M059J (cell line): ENCODE measurements at regions not wholly inside any gene's neighbourhood (a gene's known extent, or its start where the extent isn't known, plus 50 kb on each side); places are given as distances from the start of the nearest gene placed in this dataset.

Experiments used
- DNase-seq: peaks from one replicate; pipeline ENCODE4 v3.0.0-alpha.2; 2012; ENCODE audit warnings: low read depth

DNA sequence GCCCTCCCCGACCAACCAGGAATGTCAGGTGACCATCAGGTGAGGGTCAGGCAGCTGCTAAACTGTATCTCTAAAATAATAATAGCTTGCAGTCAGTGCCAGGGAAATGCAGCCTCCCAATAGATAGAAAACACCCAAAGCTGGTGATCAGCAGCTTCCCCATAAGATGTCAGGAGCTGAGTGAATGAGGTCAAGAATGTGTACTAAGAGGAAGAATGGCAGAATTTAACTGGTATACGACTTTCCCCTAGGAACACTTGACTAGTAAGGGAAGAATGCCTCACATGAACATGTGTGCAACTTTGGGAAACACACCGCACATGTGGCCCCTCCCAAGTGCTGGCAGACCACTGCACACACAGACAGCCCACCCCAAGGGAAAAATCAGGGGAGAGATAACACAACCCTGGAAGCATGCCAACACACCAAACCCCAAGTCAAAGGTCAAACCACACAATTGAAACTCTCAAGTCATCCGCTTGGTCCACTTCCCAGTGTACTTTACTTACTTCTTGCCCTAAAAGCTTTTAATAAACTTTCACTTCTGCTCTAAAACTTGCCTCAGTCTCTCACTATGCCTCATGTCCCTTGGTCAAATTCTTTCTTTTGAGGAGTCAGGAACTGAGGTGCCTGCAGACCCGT, 806.5 kb downstream of the OTOL1 start:
- DNase-seq = peak; percentile 43

GRCh38 chr3:162317046-162317445, 820.4 kb downstream of the OTOL1 start:
- no peak for DNase-seq

- no peak for DNase-seq
Measured at GRCh38 chr3:162328649-162329048, 832.0 kb downstream of the OTOL1 start.

- no peak for DNase-seq
Measured at GRCh38 chr3:162329514-162329913, 832.9 kb downstream of the OTOL1 start.

DNA sequence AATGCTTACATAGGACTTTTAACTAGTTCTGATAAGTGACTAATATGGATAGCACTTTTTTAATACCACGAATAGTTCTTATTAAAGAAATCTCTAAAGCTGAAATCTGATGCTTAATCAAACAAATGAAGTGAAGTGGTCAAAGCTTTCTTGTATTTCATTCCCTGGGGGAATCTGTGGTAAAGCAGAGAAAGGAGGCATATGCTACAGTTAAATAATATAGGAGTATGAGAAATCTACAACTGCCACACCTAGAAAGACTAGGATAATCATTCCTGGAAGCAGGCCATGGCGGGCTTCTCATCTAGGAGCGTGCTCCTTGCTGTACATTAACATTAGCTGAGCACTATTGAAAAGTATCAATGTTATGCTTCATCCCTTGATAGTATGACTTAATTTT, 835.7 kb downstream of the OTOL1 start:
- DNase-seq = no peak

DNA sequence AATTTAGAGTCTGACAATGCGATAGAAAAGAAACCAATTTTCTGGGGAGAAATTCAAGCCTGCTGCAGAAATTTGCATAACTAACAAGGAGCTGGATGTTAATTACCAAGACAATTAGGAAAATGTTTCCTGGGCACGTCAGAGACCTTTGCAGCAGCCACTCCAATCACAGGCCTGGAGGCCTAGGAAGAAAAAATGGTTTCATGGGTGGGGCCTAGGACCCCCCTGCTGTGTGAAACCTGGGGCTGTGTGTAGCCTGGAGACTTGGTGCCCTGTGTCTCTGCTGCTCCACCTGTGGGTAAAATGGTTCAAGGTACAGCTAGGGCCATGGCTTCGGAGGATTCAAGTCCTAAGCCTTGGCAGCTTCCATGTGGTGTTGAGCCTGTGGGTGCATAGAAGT, 837.9 kb downstream of the OTOL1 start:
- no peak for DNase-seq

- DNase-seq = peak; percentile 3
Measured at GRCh38 chr3:162337630-162338029, 841.0 kb downstream of the OTOL1 start.

DNA sequence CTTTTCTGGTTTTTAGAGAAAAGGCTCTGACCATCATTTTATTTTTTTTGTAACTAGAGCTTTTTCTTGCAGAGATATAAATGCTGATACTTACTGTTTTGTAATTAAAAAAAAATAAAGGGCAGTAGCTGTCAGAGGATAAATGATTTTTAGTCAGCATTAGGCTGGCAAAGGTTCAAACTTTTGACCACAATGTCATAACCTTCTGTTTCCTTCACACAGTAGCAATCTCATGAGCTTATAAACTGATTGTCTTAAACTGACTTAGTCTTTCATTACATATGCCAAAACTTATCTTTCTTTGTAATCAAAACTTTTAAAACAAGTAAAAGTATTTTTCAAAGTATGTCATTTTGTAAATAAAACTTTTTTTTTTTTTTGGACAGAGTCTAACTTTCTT, 841.9 kb downstream of the OTOL1 start:
- peak; percentile 69 for DNase-seq

GRCh38 chr3:162348912-162349311, 852.3 kb downstream of the OTOL1 start:
- no peak for DNase-seq

DNA sequence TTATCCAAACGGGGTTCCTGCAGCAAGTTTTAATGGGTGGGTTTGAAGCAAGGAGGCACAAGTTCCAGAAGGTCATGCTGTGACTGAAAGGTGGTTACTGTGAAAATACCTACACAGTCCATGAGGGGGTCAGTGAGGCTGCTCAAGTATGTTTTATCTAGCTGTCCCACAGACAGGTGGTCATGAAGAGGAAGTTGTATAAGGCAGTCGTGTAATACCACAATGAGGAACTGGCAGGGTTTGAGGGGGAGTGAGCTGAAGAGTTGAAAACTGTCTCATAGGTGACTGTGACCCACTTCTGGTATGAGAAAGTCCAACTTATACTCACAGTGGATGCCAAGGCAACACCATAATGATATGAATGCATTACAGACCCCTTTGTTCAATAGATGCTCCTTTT, 856.8 kb downstream of the OTOL1 start:
- no peak for DNase-seq

DNA sequence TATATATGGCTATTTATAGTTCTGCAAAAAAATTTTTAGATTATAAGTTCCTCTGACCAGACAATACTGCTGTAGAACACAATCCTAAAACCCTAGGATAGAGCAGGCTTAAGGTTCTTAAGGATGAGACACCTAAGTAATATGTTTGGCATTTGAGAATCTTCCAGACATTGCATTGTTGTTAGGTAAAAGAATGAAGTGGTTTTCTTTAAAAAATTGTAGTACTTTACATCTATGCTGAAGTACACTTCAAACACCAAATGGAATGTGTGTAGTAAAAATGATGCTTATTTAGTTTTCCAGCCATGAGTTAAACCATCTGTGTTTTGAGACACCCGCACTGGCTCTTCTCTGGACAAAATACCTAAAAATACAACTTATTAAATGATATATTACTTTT, 857.7 kb downstream of the OTOL1 start:
- no peak for DNase-seq

DNA sequence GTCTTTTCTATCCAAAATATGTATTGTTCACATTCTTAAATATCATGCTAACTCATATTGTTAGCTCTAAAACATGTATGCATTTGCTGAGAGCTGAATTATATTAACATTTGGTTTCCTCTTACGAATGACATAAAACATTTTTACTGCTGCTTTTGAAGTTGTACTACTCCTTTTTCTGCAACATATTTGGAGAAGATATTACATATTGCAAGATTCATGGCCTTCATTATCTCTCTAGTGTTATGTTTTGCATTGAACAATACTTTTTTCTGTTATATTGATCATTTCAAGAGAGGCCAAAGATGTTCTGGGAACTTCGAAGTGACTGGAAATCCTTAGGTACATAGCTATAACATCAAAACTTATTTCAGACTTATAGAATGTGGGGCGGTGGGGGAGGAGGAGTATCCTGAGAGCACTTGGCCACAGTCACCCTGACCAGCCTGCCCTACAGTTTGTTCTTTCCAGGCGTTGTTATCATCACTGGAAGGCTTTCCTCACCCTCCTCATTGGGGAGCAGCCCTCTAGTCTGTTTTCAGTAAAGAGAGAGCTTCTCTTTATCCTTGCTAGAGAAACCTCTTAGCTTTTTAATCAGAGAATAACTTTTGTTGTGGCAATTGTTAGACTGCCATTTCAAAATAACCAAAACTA, 868.6 kb downstream of the OTOL1 start:
- DNase-seq = no peak

- DNase-seq = peak; percentile 7
Measured at GRCh38 chr3:162366166-162366766, 869.7 kb downstream of the OTOL1 start.

DNA sequence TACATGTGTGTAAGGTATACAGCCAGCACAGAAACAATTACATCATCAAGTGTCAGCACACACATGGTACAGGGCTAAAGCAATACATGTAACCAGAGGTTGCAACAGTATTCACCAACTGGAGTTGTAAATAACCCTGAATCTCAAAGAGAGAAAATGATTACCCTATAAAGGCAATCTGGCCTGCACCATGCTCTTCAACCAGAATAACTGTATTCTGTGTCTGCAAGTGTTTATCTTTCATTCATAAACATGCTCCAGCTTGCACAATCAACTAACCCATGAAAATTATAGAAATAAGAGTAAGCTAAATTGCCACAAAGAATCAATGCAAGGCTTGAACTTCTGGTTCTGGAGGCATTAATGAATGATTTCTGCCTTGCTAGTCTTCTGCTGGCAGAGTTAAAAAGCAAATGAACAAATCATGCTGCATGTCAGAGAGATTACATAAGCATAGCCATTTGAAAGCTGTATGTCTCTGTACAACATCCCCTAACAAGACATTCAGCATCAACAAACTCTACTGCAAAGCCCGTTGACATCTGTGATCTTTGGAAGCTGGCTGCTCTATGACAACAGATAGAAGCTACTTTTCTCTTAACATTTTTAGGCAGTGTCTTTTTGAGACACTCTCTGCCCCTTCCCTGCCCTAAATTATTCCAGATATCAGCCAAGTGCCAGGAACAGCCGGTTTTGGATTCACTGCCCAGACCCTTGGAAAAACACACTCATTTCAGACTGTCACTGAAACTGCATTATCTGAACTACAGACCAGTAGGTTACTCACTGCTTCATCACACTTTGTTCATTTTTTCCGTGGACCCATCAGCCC, 871.0 kb downstream of the OTOL1 start:
- peak; percentile 9 for DNase-seq

DNA sequence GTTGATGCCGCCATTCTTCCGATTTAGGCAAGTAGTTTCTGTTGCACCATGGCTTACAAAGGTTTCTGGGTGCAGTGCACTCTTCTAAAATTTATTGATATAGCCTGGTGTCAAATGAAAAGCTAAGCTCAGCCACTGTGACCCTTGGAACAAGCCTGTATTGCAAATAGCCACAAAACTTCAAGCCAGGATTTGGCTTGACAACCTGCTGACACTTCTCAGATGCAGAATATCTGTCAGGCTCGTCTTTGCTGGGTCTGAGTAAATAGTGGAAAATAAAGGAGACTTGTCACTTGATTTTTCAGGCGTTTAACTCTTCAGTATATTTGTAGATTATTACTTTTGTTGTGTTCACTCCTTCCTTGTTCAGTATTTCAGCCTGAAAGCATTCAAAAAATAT, 871.8 kb downstream of the OTOL1 start:
- DNase-seq = no peak

GRCh38 chr3:162369306-162369705, 872.7 kb downstream of the OTOL1 start:
- no peak for DNase-seq

- no peak for DNase-seq
Measured at GRCh38 chr3:162370141-162370540, 873.5 kb downstream of the OTOL1 start.

GRCh38 chr3:162376761-162377160, 880.2 kb downstream of the OTOL1 start:
- peak; percentile 42 for DNase-seq

GRCh38 chr3:162377608-162378007, 881.0 kb downstream of the OTOL1 start:
- peak; percentile 19 for DNase-seq

- DNase-seq = no peak
Measured at GRCh38 chr3:162385387-162385786, 888.8 kb downstream of the OTOL1 start.

- DNase-seq = peak; percentile 80
Measured at GRCh38 chr3:162390891-162391290, 894.3 kb downstream of the OTOL1 start.

DNA sequence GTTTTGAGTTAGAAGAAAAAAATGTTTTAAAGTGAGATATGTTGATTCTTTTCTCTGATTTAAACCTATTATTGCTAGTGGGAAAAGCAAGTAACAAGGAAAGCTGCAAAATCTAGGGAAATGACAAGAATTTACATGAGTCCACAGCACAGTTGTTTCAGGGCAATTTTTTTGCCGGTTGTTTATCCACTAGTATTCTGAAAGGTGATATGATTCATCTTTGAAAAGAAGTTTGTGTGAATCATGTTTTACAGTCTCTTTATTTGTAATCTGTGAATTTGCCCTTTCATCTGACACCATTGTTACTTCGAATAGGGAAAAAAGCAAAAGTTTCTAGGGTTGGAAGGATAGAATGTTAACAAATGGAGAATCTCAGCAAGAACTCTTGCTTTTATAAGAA, 894.7 kb downstream of the OTOL1 start:
- DNase-seq = peak; percentile 61

- no peak for DNase-seq
Measured at GRCh38 chr3:162395496-162395895, 898.9 kb downstream of the OTOL1 start.
